H1 (cell line): ENCODE measurements at regions not wholly inside any gene's neighbourhood (a gene's known extent, or its start where the extent isn't known, plus 50 kb on each side); places are given as distances from the start of the nearest gene placed in this dataset.

Experiments
- CTCF ChIA-PET: fragments of 300-600 bp; sonication (Branson Sonifier 250); formaldehyde crosslinking; loops from one replicate; lab custom pipeline; 2021; ENCODE audit not compliant: partially characterized antibody; lab: Charles Lee
- POLR2A ChIA-PET: fragments of 300-600 bp; sonication (Branson Sonifier 250); formaldehyde crosslinking; loops from one replicate; lab custom pipeline; 2021; ENCODE audit warnings: inconsistent platforms; ENCODE audit not compliant: partially characterized antibody; lab: Charles Lee
- DNase-seq, 2 experiments: peaks; one replicate each; pipeline versions ENCODE4 v3.0.0 to v3.0.0-alpha.2; 2010 to 2022; ENCODE audit warnings: low spot score in 2 of 2, low read depth in 1 of 2, mixed read lengths in 1 of 2
- FAIRE-seq: peaks from 2 replicates; lab custom pipeline; 2011; peaks lifted over from hg19 to GRCh38; lab: Jason Lieb, UNC
- H2AFZ ChIP-seq: 2 replicates; pipeline ENCODE4 v1.8.1; 2012; ENCODE audit warnings: low read length, inconsistent platforms
- H2AK5ac ChIP-seq: 2 replicates; pipeline ENCODE4 v1.6.1; 2013; ENCODE audit warnings: low read depth, low read length
- H2BK120ac ChIP-seq: replicated peaks from 2 replicates; pipeline ENCODE3; 2013; ENCODE audit warnings: low read depth, low read length, inconsistent platforms
- H2BK12ac ChIP-seq: 2 replicates; pipeline ENCODE4 v1.6.1; 2013; ENCODE audit warnings: low read depth, low read length
- H2BK15ac ChIP-seq: 2 replicates; pipeline ENCODE4 v1.6.1; 2013; ENCODE audit warnings: low read length
- H2BK20ac ChIP-seq: 2 replicates; pipeline ENCODE4 v1.6.1; 2013; ENCODE audit warnings: low read length
- H2BK5ac ChIP-seq: 2 replicates; pipeline ENCODE4 v1.6.1; 2013; ENCODE audit warnings: low read depth, low read length
- H3K14ac ChIP-seq: 2 replicates; pipeline ENCODE4 v1.6.1; 2013; ENCODE audit warnings: inconsistent platforms; ENCODE audit not compliant: insufficient read length
- H3K18ac ChIP-seq: 2 replicates; pipeline ENCODE4 v1.6.1; 2013; ENCODE audit warnings: low read length; ENCODE audit errors: extremely low read depth
- H3K23ac ChIP-seq: 2 replicates; pipeline ENCODE4 v1.6.1; 2013; ENCODE audit warnings: inconsistent platforms; ENCODE audit not compliant: insufficient read length
- H3K23me2 ChIP-seq: 2 replicates; pipeline ENCODE4 v1.6.1; 2013; ENCODE audit warnings: low read depth, low read length
- H3K27ac ChIP-seq: 2 replicates; pipeline ENCODE4 v1.6.1; 2011; ENCODE audit warnings: low read depth, low read length, inconsistent platforms
- H3K27me3 ChIP-seq, 4 experiments: replicated peaks in 1 of 4; 1 replicate in 1 of 4; 2 replicates in 3 of 4; pipeline versions ENCODE4 v1.6.1 to v1.8.1; 2011 to 2013; ENCODE audit warnings: low read length in 3 of 4, mild to moderate bottlenecking in 3 of 4, inconsistent platforms in 2 of 4, mixed read lengths in 2 of 4, moderate library complexity in 1 of 4; ENCODE audit not compliant: control insufficient read depth in 3 of 4, insufficient read depth in 3 of 4; ENCODE audit errors: extremely low read depth in 1 of 4
- H3K36me3 ChIP-seq, 4 experiments: 2 replicates each; pipeline versions ENCODE4 v1.6.1 to v1.8.1; 2011 to 2013; ENCODE audit warnings: mild to moderate bottlenecking in 4 of 4, low read length in 3 of 4, moderate library complexity in 2 of 4, control low read depth in 1 of 4, inconsistent platforms in 1 of 4; ENCODE audit not compliant: insufficient read depth in 4 of 4, control insufficient read depth in 2 of 4
- H3K4ac ChIP-seq: replicated peaks from 2 replicates; pipeline ENCODE3; 2013; ENCODE audit warnings: low read length, low read depth, mixed read lengths, inconsistent platforms; ENCODE audit not compliant: insufficient read length
- H3K4me1 ChIP-seq, 4 experiments: replicated peaks in 1 of 4; 1 replicate in 1 of 4; 2 replicates in 3 of 4; pipeline versions ENCODE4 v1.6.1 to v1.8.1; 2011 to 2013; ENCODE audit warnings: low read length in 3 of 4, inconsistent platforms in 2 of 4, mixed read lengths in 1 of 4; ENCODE audit not compliant: insufficient read depth in 4 of 4, control insufficient read depth in 3 of 4
- H3K4me2 ChIP-seq, 2 experiments: 2 replicates each; pipeline versions ENCODE4 v1.6.1 to v1.8.1; 2011 to 2013; ENCODE audit warnings: low read depth in 2 of 2, low read length in 2 of 2, control low read depth in 1 of 2, inconsistent platforms in 1 of 2, mild to moderate bottlenecking in 1 of 2; ENCODE audit not compliant: insufficient read depth in 1 of 2
- H3K4me3 ChIP-seq, 4 experiments: fragments of 200-600, 300-600 bp in 1 of 4; sonication (generic), shearing (Covaris generic), sonication (Bioruptor Twin) in 1 of 4; 2 replicates each; pipeline versions ENCODE4 v1.5.1 to v1.8.1; 2011 to 2016; ENCODE audit warnings: low read length in 4 of 4, low read depth in 3 of 4, control low read depth in 2 of 4, inconsistent platforms in 2 of 4, mild to moderate bottlenecking in 2 of 4, mixed read lengths in 1 of 4, moderate library complexity in 1 of 4; ENCODE audit not compliant: insufficient read depth in 2 of 4; ENCODE audit errors: extremely low read depth in 1 of 4
- H3K56ac ChIP-seq: replicated peaks from 2 replicates; pipeline ENCODE3; 2013; ENCODE audit warnings: low read depth, mild to moderate bottlenecking, mixed read lengths, low read length, inconsistent platforms; ENCODE audit not compliant: insufficient read length
- H3K79me1 ChIP-seq: 2 replicates; pipeline ENCODE4 v1.6.1; 2013; ENCODE audit warnings: low read depth, low read length, control low read depth
- H3K79me2 ChIP-seq, 2 experiments: 2 replicates each; pipeline versions ENCODE4 v1.6.1 to v1.8.1; 2012 to 2013; ENCODE audit warnings: low read length in 2 of 2, mild to moderate bottlenecking in 2 of 2, inconsistent platforms in 1 of 2; ENCODE audit not compliant: insufficient read depth in 2 of 2, control insufficient read depth in 1 of 2
- H3K9ac ChIP-seq, 4 experiments: replicated peaks in 1 of 4; 1 replicate in 1 of 4; 2 replicates in 3 of 4; pipeline versions ENCODE4 v1.6.1 to v1.8.1; 2011 to 2013; ENCODE audit warnings: low read depth in 3 of 4, low read length in 3 of 4, control low read depth in 2 of 4, mild to moderate bottlenecking in 2 of 4, moderate library complexity in 2 of 4, inconsistent platforms in 1 of 4; ENCODE audit errors: extremely low read depth in 1 of 4
- H3K9me3 ChIP-seq, 2 experiments: 2 replicates each; pipeline versions ENCODE4 v1.6.1 to v1.8.1; 2012 to 2013; ENCODE audit warnings: mild to moderate bottlenecking in 2 of 2, moderate library complexity in 2 of 2, control low read depth in 1 of 2, inconsistent platforms in 1 of 2, low read depth in 1 of 2, low read length in 1 of 2, mixed read lengths in 1 of 2; ENCODE audit not compliant: insufficient read depth in 2 of 2
- H4K20me1 ChIP-seq, 2 experiments: replicated peaks in 1 of 2; 2 replicates each; pipeline versions ENCODE3 to v1.8.1; 2011 to 2013; ENCODE audit warnings: inconsistent platforms in 2 of 2, low read length in 2 of 2, mild to moderate bottlenecking in 1 of 2; ENCODE audit not compliant: insufficient read depth in 2 of 2, control insufficient read depth in 1 of 2
- H4K5ac ChIP-seq: 2 replicates; pipeline ENCODE4 v1.6.1; 2013; ENCODE audit warnings: low read length, low read depth, mixed read lengths, inconsistent platforms; ENCODE audit not compliant: insufficient read length
- H4K8ac ChIP-seq: 2 replicates; pipeline ENCODE4 v1.8.0; 2013; ENCODE audit warnings: mild to moderate bottlenecking, moderate library complexity, low read length, inconsistent platforms; ENCODE audit not compliant: insufficient read depth; ENCODE audit errors: extremely low read depth
- H4K91ac ChIP-seq: replicated peaks from 2 replicates; pipeline ENCODE3; 2013; ENCODE audit warnings: low read length, mixed read lengths, inconsistent platforms; ENCODE audit not compliant: insufficient read length
- CBX8 ChIP-seq: fragments of 300-800, 300-1000 bp; sonication (generic); IDR thresholded peaks from 2 replicates; pipeline ENCODE4 v1.7.1; 2016; ENCODE audit warnings: low read depth, low read length, borderline replicate concordance
- PHF8 ChIP-seq: fragments of 200-600 bp; sonication (generic); conservative IDR thresholded peaks from 2 replicates; pipeline ENCODE4 v1.7.1; 2012; ENCODE audit warnings: low read depth, mild to moderate bottlenecking, inconsistent platforms, low read length, moderate library complexity
- TBP ChIP-seq: IDR thresholded peaks from 2 replicates; pipeline ENCODE4 v1.6.1; 2011; ENCODE audit warnings: low read depth, low read length, improper control_type of control experiment
- whole genome bisulfite sequencing, 2 experiments: shearing (Covaris generic) in 1 of 2; methylation state at CpG; one replicate each; pipeline versions ENCODE4 v1.1.6 to v1.1.7; 2013 to 2015; ENCODE audit warnings: low lambda C conversion rate in 2 of 2, mixed read lengths in 2 of 2, inconsistent platforms in 1 of 2, low coverage in 1 of 2, missing lambda C conversion rate in 1 of 2; ENCODE audit not compliant: insufficient replicate concordance in 2 of 2, insufficient coverage in 1 of 2, insufficient read length in 1 of 2; ENCODE audit errors: extremely low coverage in 1 of 2, missing lambda C conversion rate in 1 of 2; 5-methylcytosine and 5-hydroxymethylcytosine counted together

- DNase-seq: no peak
- POLR2A ChIA-PET: no interaction called here
- TF ChIP-seq PHF8: no peak
- TF ChIP-seq CBX8: no peak
- no peak for TF ChIP-seq TBP
Observed at GRCh38 chr17:62882878-62883277, 74.8 kb upstream of the MARCHF10 start.

More at GRCh38 chr17:62882878-62883277, 74.8 kb upstream of the MARCHF10 start:
- no peaks in the 10 kb centered on the region for H3K23me2 ChIP-seq
- no peaks in the 10 kb centered on the region for H3K4me1 ChIP-seq
- H3K79me1 ChIP-seq: no peaks in the 10 kb centered on the region
- H3K56ac ChIP-seq: no peak overlapping the region
- 87% methylated on average over 4 of the region's 4 CpGs; no CpG with 5 or more reads in 1 of the 2 experiments for WGBS, 2 experiments
- H2BK5ac ChIP-seq: no peak overlapping the region
- no peaks in the 10 kb centered on the region for H3K27me3 ChIP-seq
- no peaks in the 10 kb centered on the region; a peak in 1 of 8 replicates for H3K36me3 ChIP-seq
- H3K18ac ChIP-seq: no peak overlapping the region
- CTCF ChIA-PET: no interaction called here
- H2BK12ac ChIP-seq: no peak overlapping the region
- H3K9me3 ChIP-seq: no peaks in the 10 kb centered on the region
- no peak overlapping the region for H3K9ac ChIP-seq
- H2BK120ac ChIP-seq: no peak overlapping the region
- H4K5ac ChIP-seq: no peak overlapping the region
- peak overlapping the region; percentile 87 for H2AFZ ChIP-seq
- no peak overlapping the region for H2AK5ac ChIP-seq
- no peak for FAIRE-seq
- no peak overlapping the region for H3K4me2 ChIP-seq
- H4K91ac ChIP-seq: no peak overlapping the region
- H3K27ac ChIP-seq: no peak overlapping the region
- no peak overlapping the region for H4K8ac ChIP-seq
- H3K79me2 ChIP-seq: no peaks in the 10 kb centered on the region
- no peak overlapping the region for H3K14ac ChIP-seq
- H3K23ac ChIP-seq: no peak overlapping the region
- H3K4ac ChIP-seq: no peak overlapping the region
- H2BK15ac ChIP-seq: no peak overlapping the region
- H2BK20ac ChIP-seq: no peak overlapping the region
- no peaks in the 10 kb centered on the region for H4K20me1 ChIP-seq
- no peak overlapping the region for H3K4me3 ChIP-seq
